Neural cell (in vitro differentiated cells): ENCODE measurements at regions not wholly inside any gene's neighbourhood (a gene's known extent, or its start where the extent isn't known, plus 50 kb on each side); places are given as distances from the start of the nearest gene placed in this dataset.

Experiments
- EP300 ChIP-seq: fragments of 450-650 bp; conservative IDR thresholded peaks from 2 replicates; pipeline ENCODE4 v1.6.1; 2014; ENCODE audit warnings: antibody characterized with exemption, mild to moderate bottlenecking, moderate library complexity; ENCODE audit not compliant: poor library complexity, severe bottlenecking
- EZH2 ChIP-seq: fragments of 200-600, 300-800 bp; shearing (Covaris generic), sonication (generic); IDR thresholded peaks from 2 replicates; pipeline ENCODE4 v1.6.1; 2014; ENCODE audit warnings: antibody characterized with exemption, low read length, borderline replicate concordance, mild to moderate bottlenecking; ENCODE audit not compliant: insufficient read depth, poor library complexity, severe bottlenecking
- MXI1 ChIP-seq: fragments of 450-650 bp; conservative IDR thresholded peaks from 2 replicates; pipeline ENCODE4 v1.6.1; 2014; ENCODE audit warnings: antibody characterized with exemption, mild to moderate bottlenecking; ENCODE audit not compliant: poor library complexity, severe bottlenecking
- POLR2AphosphoS5 ChIP-seq: IDR thresholded peaks from 2 replicates; pipeline ENCODE4 v1.6.1; 2012
- RAD21 ChIP-seq: fragments of 450-650 bp; conservative IDR thresholded peaks from 2 replicates; pipeline ENCODE4 v1.6.1; 2014; ENCODE audit warnings: antibody characterized with exemption, mild to moderate bottlenecking, moderate library complexity
- SMC3 ChIP-seq: fragments of 450-650 bp; conservative IDR thresholded peaks from 2 replicates; pipeline ENCODE4 v1.6.1; 2014; ENCODE audit warnings: antibody characterized with exemption, mild to moderate bottlenecking, moderate library complexity; ENCODE audit not compliant: poor library complexity
- TF ChIP-seq, protein P1 (sequence below): IDR thresholded peaks from 2 replicates; pipeline ENCODE4 v1.6.1; 2012; ENCODE audit warnings: borderline replicate concordance
- TF ChIP-seq, protein P2 (sequence below): fragments of 450-650 bp; IDR thresholded peaks from 2 replicates; pipeline ENCODE4 v1.5.1; 2014; ENCODE audit warnings: antibody characterized with exemption, mild to moderate bottlenecking, moderate library complexity; ENCODE audit not compliant: poor library complexity, severe bottlenecking

DNA sequence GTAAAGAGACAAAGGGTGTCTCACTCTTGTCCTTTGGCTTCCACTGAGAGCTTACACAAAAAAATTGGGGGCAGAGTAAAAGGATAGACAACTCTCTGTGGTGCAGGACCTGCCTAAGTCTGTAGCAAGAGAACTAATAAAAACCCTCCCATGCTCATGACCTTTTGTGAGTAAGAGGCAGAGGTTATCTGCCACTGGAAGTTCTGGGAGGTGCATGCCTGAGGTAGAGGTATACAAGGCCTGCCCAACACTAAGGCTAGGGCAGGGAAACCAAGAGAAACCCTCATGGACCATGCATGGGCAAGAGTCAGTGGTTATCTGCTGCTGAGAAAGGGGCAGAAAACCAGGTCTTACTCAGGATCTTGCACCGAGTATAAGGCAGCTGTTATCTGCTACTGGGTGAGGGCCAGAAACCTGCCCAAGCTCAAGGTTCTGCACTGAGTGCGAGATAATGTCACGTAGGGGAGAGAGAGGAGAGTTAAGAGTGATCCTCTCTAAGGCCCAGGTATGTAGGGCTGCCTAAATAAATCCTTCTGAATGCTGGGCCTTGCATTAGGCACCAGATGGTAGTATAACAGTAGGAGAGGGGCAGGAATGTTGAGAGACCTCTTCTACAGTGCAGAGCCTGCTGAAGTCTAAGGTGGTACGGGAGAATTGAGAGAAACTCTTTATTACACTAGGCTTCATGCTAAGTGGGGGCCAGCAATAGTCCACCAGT is 143.4 kb downstream of the MACROH2A1 start:
- TF ChIP-seq, protein P1, sequence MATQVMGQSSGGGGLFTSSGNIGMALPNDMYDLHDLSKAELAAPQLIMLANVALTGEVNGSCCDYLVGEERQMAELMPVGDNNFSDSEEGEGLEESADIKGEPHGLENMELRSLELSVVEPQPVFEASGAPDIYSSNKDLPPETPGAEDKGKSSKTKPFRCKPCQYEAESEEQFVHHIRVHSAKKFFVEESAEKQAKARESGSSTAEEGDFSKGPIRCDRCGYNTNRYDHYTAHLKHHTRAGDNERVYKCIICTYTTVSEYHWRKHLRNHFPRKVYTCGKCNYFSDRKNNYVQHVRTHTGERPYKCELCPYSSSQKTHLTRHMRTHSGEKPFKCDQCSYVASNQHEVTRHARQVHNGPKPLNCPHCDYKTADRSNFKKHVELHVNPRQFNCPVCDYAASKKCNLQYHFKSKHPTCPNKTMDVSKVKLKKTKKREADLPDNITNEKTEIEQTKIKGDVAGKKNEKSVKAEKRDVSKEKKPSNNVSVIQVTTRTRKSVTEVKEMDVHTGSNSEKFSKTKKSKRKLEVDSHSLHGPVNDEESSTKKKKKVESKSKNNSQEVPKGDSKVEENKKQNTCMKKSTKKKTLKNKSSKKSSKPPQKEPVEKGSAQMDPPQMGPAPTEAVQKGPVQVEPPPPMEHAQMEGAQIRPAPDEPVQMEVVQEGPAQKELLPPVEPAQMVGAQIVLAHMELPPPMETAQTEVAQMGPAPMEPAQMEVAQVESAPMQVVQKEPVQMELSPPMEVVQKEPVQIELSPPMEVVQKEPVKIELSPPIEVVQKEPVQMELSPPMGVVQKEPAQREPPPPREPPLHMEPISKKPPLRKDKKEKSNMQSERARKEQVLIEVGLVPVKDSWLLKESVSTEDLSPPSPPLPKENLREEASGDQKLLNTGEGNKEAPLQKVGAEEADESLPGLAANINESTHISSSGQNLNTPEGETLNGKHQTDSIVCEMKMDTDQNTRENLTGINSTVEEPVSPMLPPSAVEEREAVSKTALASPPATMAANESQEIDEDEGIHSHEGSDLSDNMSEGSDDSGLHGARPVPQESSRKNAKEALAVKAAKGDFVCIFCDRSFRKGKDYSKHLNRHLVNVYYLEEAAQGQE, result no peak
- TF ChIP-seq EZH2 (no peak), EP300 (no peak), RAD21 (no peak), SMC3 (no peak), MXI1 (no peak), POLR2AphosphoS5 (no peak)
- TF ChIP-seq, protein P2, sequence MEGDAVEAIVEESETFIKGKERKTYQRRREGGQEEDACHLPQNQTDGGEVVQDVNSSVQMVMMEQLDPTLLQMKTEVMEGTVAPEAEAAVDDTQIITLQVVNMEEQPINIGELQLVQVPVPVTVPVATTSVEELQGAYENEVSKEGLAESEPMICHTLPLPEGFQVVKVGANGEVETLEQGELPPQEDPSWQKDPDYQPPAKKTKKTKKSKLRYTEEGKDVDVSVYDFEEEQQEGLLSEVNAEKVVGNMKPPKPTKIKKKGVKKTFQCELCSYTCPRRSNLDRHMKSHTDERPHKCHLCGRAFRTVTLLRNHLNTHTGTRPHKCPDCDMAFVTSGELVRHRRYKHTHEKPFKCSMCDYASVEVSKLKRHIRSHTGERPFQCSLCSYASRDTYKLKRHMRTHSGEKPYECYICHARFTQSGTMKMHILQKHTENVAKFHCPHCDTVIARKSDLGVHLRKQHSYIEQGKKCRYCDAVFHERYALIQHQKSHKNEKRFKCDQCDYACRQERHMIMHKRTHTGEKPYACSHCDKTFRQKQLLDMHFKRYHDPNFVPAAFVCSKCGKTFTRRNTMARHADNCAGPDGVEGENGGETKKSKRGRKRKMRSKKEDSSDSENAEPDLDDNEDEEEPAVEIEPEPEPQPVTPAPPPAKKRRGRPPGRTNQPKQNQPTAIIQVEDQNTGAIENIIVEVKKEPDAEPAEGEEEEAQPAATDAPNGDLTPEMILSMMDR, result no peak
